Medulla oblongata (tissue), 1 donor: ENCODE measurements at regions not wholly inside any gene's neighbourhood (a gene's known extent, or its start where the extent isn't known, plus 50 kb on each side); places are given as distances from the start of the nearest gene placed in this dataset.
"Not testable (repeated sequence)": the region's sequence is repeated elsewhere in the genome, so short reads cannot be mapped to it uniquely, and the experiment has no call there.

Experiments
- DNase-seq: peaks from one replicate; pipeline ENCODE4 v3.0.0-alpha.2; 2015; ENCODE audit errors: extremely low spot score

DNA sequence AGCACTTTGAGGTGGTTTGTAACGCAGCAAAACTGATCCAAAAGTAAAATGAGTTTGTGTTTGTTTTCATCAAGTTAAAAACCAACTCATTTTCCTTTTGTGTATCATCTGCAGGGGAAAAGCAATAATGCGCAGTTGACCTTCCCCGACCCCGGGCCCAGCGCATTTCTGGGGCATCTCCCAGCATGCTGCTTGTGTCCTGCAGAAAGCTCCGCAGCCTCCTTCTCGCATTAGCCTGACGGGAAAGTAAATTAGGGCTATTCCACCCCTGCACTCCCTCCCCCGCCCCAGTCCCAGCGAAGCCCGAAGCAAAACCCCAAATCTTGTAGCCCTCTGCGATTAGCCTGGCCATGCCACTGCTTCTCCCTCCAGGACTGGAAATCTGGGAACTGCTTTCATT is 82.0 kb upstream of the PPM1B start:
- no peak for DNase-seq

- peak; percentile 95 for DNase-seq
These were observed 81.5 kb upstream of the PPM1B start for GRCh38 chr2:44087036-44087713.

- DNase-seq: peak; percentile 47
These were observed 81.0 kb upstream of the PPM1B start for GRCh38 chr2:44087714-44088092.

GRCh38 chr2:44092519-44092918 is 76.2 kb upstream of the PPM1B start:
- not testable (repeated sequence) for DNase-seq

DNA sequence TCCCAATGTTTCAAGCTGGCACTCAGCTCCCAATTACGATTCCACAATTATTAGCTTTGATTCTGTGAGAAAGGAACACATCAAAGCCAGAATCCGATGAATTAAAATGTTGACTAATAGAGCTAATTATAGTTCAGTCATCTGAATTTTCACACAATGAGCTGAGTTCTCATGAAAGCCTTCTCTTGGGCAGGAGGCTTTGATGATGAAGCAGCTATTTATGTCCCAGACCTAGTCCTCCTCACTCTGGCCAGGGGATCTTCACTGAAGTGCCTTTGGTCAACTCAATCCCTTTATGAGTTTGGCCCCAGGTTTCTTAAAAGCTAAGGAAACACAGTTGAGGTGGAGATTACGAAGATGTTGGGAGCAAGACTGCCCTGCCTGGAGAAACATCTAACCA is 74.7 kb upstream of the PPM1B start:
- DNase-seq: no peak

GRCh38 chr2:44097322-44097907 is 71.3 kb upstream of the PPM1B start:
- no peak for DNase-seq

- no peak for DNase-seq
These were observed 70.6 kb upstream of the PPM1B start for GRCh38 chr2:44098050-44098449.

GRCh38 chr2:44098891-44099290 is 69.8 kb upstream of the PPM1B start:
- DNase-seq: no peak

DNA sequence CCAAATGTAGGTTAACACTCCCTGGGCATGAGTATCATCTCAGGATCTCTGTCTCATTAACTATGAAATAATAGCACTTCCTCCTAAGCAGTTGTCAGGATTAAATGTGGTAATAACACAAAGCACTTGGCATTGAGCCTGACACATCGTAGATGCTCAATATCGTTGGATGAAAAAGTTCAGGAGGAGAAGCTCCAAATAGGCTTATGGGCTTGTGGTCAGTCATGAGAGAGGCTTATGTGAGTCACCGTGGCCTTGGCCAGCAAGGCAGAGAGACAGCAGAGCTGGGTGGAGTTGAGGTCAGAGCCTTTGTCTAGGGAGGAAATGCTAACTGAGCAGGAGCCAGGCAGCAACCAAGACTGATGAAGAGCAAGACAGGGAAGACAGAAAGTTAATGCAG is 68.3 kb upstream of the PPM1B start:
- DNase-seq: no peak

- DNase-seq: no peak
These were observed 67.4 kb upstream of the PPM1B start for GRCh38 chr2:44101246-44101645.

- no peak for DNase-seq
These were observed 65.7 kb upstream of the PPM1B start for GRCh38 chr2:44102790-44103562.

DNA sequence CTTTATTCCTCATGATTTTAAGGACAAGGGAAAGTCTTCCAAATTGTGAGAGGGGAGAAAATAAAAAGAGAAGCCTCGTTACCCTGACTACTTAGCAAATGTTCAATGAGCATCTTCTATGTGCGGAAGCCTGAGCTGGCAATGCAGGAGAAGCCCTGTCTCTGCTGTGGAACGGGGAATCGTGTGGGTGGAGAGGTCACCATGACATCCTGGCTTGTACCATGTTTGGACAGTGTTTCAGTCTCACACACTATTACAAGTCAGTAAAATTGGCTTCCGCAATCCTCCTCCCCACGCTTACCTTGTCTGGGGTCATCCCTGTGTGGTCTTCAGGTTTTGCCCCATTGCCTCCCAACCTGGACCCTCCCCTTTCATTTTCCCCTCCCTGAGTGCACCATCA is 65.0 kb upstream of the PPM1B start:
- DNase-seq: no peak

GRCh38 chr2:44104855-44105271 is 63.8 kb upstream of the PPM1B start:
- DNase-seq: no peak

GRCh38 chr2:44106509-44106908 is 62.2 kb upstream of the PPM1B start:
- not testable (repeated sequence) for DNase-seq

GRCh38 chr2:44107086-44107740 is 61.5 kb upstream of the PPM1B start:
- no peak for DNase-seq

DNA sequence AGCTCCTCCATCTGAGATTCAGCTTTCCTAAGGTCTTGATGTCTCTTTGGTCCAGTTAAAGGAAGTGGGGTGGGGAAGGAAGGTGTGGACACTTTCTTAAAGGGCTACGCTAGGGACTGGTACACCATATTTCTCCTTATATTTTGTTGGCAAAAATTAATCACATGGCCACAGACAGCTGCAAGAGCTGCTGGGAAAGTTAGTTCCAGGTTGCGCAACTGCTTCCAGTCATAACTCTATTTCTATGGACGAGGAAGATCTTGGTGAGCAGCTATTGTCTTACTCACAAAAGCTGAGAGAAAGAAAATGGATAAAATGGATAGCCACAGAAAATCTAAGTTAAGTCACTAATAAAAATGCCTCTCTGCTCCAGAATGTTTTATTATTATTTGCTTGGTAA is 60.7 kb upstream of the PPM1B start:
- no peak for DNase-seq

GRCh38 chr2:44109166-44109565 is 59.5 kb upstream of the PPM1B start:
- no peak for DNase-seq

GRCh38 chr2:44110444-44110843 is 58.2 kb upstream of the PPM1B start:
- DNase-seq: no peak

DNA sequence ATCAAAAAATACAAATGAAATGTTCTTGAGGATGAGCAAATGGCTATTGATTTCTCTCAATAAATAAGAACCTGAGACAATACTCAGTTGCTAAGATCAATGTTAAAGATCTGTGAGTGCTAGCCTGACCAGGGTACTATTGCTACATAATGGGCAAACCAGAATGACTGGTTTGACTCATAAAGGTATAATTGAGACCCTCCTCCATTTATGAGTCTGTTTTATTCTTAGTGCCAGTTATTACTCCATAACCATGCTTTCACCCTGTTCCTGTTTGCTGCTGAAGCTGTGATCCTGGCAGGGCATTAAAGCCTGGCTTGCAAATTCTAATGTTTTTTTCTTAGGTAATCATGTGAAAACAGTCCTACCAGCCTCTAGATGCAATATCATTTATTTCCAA is 56.6 kb upstream of the PPM1B start:
- DNase-seq: no peak

DNA sequence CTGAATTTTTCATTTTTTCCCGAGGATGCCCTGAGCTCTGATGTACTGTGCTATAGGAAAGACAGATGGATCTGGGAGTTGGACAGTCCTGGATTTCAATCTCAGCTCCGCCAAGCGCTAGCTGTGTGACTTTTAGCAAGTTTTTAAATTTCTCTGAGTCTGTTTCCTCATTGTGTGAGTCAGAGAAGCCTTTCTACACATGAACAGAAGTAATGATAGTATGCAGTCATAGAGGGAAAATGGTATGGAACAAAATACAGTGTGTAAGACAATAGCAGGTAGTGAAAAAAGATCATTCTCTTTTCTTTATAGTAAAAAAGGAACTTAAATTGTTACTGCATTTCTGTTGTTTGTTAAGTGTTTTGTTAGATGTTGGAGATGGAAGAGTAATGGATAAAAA is 52.4 kb upstream of the PPM1B start:
- DNase-seq: no peak

- no peak for DNase-seq
These were observed 50.4 kb upstream of the PPM1B start for GRCh38 chr2:44118257-44118656.
